ENCODE measurements at regions not wholly inside any gene's neighbourhood (a gene's known extent, or its start where the extent isn't known, plus 50 kb on each side); places are given as distances from the start of the nearest gene placed in this dataset.

DNA sequence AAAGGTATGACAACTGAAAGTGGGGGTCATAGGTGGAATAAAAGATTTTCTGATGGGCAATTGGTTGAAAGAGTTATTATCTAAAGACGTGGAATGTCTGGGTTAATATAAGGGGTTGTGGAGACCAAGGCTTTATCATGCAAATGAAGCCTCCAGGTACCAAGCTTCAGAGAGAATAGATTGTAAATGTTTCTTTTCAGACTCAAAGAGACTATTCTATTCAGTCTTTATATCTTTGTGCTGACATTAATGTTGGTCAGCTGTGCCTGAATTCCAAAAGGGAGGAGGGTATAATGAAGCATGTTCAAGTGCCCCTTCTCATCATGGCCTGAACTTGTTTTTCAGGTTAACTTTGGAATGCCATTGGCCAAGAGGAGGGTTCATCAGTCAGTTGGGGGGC, 145.3 kb downstream of the SETD4 start:
- no peak for DNase-seq
- intact Hi-C loops (cut with DNase I; ENCODE audit: low total_unique reads) = no loop called here
- Histone ChIP-seq H3K36me3 (no peaks in the 10 kb centered on the region), H3K27me3 (replicated peaks in 1 of 7) (no peaks in the 10 kb centered on the region), H3K4me3 (no peak overlapping the region), H3K27ac (no peak overlapping the region), H3K4me1 (no peaks in the 10 kb centered on the region), H3K9me3 (peaks cover 0 to 15% (median 6%) of the 10 kb centered on the region in 8 donors)
- TF ChIP-seq, protein P1, sequence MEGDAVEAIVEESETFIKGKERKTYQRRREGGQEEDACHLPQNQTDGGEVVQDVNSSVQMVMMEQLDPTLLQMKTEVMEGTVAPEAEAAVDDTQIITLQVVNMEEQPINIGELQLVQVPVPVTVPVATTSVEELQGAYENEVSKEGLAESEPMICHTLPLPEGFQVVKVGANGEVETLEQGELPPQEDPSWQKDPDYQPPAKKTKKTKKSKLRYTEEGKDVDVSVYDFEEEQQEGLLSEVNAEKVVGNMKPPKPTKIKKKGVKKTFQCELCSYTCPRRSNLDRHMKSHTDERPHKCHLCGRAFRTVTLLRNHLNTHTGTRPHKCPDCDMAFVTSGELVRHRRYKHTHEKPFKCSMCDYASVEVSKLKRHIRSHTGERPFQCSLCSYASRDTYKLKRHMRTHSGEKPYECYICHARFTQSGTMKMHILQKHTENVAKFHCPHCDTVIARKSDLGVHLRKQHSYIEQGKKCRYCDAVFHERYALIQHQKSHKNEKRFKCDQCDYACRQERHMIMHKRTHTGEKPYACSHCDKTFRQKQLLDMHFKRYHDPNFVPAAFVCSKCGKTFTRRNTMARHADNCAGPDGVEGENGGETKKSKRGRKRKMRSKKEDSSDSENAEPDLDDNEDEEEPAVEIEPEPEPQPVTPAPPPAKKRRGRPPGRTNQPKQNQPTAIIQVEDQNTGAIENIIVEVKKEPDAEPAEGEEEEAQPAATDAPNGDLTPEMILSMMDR (IDR thresholded peaks at IDR 0.05 in 8 of 11, conservative IDR thresholded peaks at IDR 0.05 in 3 of 11) = no peak
- no peak for TF ChIP-seq POLR2A (IDR thresholded peaks at IDR 0.05)
- no peak for TF ChIP-seq POLR2AphosphoS5 (IDR thresholded peaks at IDR 0.05)
- 67 to 96% (median 88%) methylated on average over 1 of the region's 1 CpG for WGBS, 5 donors

DNA sequence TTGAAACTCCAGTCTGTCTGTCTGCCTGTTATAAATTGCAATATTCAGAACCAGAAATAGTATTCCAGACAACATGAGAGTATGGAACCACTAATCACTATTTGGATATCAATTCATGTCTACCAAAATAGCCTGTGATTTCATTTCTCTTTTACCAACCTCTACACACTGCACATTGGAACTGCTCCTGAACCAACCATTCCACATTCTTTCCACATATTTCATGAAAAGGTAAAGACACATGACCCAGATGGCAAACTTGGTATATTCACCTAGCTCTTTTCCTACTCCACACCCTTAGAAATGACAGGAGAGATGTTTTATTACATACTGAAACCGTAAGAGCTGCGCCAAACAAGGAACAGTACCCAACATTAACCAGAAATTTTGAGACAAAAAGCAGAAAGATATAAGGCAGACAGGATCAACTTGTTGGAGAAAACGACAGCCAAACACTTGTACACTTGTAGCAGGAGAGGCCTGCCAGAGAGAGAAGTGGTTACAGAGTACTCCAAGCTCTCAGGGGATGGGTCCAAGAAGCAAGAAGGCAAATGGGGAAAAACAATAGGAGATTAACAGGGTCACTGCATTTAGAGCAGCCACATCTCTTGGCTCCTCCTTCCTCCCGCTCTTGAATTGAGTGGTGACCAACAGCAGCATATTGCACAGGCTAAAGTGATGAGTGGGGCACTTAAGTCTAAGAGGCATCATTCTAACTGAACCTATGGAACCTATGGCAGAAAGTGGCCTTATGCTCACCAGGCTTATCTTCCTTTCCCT, 148.7 kb downstream of the SETD4 start:
- Histone ChIP-seq H3K9me3 (peaks cover 0 to 11% (median 6%) of the 10 kb centered on the region in 8 donors), H3K4me1 (no peaks in the 10 kb centered on the region), H3K4me3 (no peak overlapping the region), H3K27ac (no peak overlapping the region), H3K36me3 (no peaks in the 10 kb centered on the region), H3K27me3 (replicated peaks in 1 of 7) (no peaks in the 10 kb centered on the region)
- DNase-seq = no peak
- TF ChIP-seq POLR2AphosphoS5 (IDR thresholded peaks at IDR 0.05) (no peak), POLR2A (IDR thresholded peaks at IDR 0.05) (no peak)
- TF ChIP-seq, protein P1 (IDR thresholded peaks at IDR 0.05 in 8 of 11, conservative IDR thresholded peaks at IDR 0.05 in 3 of 11) = no peak
- WGBS, 5 donors = 71 to 88% (median 87%) methylated on average over 4 of the region's 4 CpGs
- intact Hi-C loops (cut with DNase I; ENCODE audit: low total_unique reads) = no loop called here

DNA sequence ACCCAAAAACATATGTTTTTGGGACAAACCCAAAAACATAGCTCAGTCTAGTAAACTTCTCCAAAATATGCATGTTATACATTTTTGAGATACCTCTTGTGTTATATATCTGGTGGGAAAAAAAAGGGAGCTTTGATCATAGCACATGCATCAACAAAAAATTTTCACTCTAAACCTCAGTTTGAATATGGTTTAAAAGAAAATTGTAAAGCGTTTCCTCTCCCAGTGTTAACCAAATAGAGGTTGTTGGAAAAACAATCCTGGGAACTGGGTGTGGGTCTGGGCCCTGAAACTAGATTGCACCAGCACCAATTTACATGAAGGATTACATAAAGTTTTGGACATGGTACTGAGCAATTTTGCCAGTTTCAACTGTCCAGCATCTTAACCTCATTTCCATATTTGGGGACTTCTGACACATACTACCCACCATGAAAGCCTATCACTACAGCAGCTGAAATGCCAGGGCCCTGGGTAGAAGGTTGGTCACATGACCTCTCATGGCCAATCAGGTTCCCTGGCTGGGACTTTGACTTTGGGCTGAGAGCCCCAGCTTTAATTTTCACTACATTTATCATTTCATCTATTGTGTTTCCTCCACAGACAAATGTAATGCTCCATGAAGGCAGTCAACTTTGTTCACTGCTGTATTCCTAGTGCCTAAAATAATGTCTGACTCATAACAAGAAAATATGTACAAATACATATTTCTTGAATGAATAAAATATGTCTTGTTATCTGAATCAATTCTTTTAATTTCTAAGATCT, 150.7 kb downstream of the SETD4 start:
- TF ChIP-seq POLR2AphosphoS5 (IDR thresholded peaks at IDR 0.05) (no peak), POLR2A (IDR thresholded peaks at IDR 0.05) (no peak)
- TF ChIP-seq, protein P1 (IDR thresholded peaks at IDR 0.05 in 8 of 11, conservative IDR thresholded peaks at IDR 0.05 in 3 of 11) = no peak
- Histone ChIP-seq H3K4me1 (no peaks in the 10 kb centered on the region), H3K27me3 (replicated peaks in 1 of 7) (no peaks in the 10 kb centered on the region), H3K36me3 (no peaks in the 10 kb centered on the region), H3K4me3 (no peak overlapping the region), H3K9me3 (no peaks in the 10 kb centered on the region), H3K27ac (no peak overlapping the region)
- intact Hi-C loops (cut with DNase I; ENCODE audit: low total_unique reads) = no loop called here
- 82 to 97% (median 88%) methylated on average over 1 of the region's 1 CpG for WGBS, 5 donors
- no peak for DNase-seq

Measured in spleen (tissue), 11 donors.